ENCODE measurements at regions not wholly inside any gene's neighbourhood (a gene's known extent, or its start where the extent isn't known, plus 50 kb on each side); places are given as distances from the start of the nearest gene placed in this dataset.
A peak's percentile ranks its signal among the peaks of the same experiment; 100 is the strongest.

DNA sequence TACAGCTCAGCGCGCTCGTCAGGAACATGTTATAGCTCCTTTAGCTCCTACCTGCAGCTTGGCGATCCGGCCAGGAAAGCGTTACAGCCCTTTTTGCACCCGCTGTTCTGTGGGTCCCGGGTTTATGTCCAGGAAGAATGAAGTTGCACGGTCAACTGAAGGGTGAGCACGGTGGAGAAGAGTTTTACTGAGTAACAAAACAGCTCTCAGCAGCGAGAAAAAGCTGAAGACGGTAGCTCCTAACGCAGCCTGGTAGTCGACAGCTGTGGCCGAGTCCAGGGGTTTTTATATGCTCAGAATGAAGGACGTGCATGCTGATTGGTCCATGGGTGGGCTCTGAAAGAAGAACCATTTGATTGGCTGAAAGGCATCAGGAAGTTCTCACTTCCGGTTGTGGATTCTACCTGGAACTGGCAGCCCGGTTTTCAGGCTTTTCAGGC, 1830.1 kb upstream of the NUDT12 start:
- H3K23ac ChIP-seq (ENCODE audit: insufficient read length, low read depth, low read length) = no peak overlapping the region
- no peak overlapping the region for H3K14ac ChIP-seq (ENCODE audit: insufficient read depth, low read length)
- H2BK15ac ChIP-seq (ENCODE audit: low read depth, low read length) = no peak overlapping the region
- H3K4me3 Mint-ChIP-seq = no peak overlapping the region
- no peak overlapping the region for H3K56ac ChIP-seq (ENCODE audit: insufficient read length, low read depth, low read length)
- H3K4me2 ChIP-seq (ENCODE audit: insufficient read depth, insufficient read length, low read length) = no peak overlapping the region
- no peak overlapping the region for H4K91ac ChIP-seq (ENCODE audit: insufficient read length, low read depth, low read length)
- TF ChIP-seq, protein P1, sequence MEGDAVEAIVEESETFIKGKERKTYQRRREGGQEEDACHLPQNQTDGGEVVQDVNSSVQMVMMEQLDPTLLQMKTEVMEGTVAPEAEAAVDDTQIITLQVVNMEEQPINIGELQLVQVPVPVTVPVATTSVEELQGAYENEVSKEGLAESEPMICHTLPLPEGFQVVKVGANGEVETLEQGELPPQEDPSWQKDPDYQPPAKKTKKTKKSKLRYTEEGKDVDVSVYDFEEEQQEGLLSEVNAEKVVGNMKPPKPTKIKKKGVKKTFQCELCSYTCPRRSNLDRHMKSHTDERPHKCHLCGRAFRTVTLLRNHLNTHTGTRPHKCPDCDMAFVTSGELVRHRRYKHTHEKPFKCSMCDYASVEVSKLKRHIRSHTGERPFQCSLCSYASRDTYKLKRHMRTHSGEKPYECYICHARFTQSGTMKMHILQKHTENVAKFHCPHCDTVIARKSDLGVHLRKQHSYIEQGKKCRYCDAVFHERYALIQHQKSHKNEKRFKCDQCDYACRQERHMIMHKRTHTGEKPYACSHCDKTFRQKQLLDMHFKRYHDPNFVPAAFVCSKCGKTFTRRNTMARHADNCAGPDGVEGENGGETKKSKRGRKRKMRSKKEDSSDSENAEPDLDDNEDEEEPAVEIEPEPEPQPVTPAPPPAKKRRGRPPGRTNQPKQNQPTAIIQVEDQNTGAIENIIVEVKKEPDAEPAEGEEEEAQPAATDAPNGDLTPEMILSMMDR (conservative IDR thresholded peaks at IDR 0.05) = no peak
- H3K18ac ChIP-seq (ENCODE audit: insufficient read length, low read depth, low read length) = no peak overlapping the region
- no peaks in the 10 kb centered on the region for H3K4me1 ChIP-seq (ENCODE audit: insufficient read depth, low read length)
- no peaks in the 10 kb centered on the region for H3K9me3 ChIP-seq (ENCODE audit: control insufficient read depth, low read depth, low read length)
- H3K9ac ChIP-seq (ENCODE audit: extremely low read depth, insufficient read length, low read length) = no peak overlapping the region
- no peak overlapping the region for H3T11ph ChIP-seq (ENCODE audit: low read length)
- no peak overlapping the region for H2AK5ac ChIP-seq (ENCODE audit: insufficient read length, low read length)
- peaks cover 0 to 2% (median 0%) of the 10 kb centered on the region in 3 experiments; a peak in 1 of 7 replicates for H3K36me3 Mint-ChIP-seq (ENCODE audit: insufficient read depth in 1 of 3, low read depth in 3 of 3)
- no peak overlapping the region for H4K8ac ChIP-seq (replicated peaks; ENCODE audit: insufficient read length, low read depth, low read length)
- DNase-seq = peak; percentile 16
- H3K27ac Mint-ChIP-seq = no peak overlapping the region; a peak in 1 of 7 replicates
- H4K20me1 ChIP-seq (ENCODE audit: control insufficient read depth, insufficient read depth, insufficient read length) = no peaks in the 10 kb centered on the region
- no peak overlapping the region for H2BK12ac ChIP-seq (ENCODE audit: insufficient read length, low read depth, low read length)
- no peak overlapping the region for H2BK5ac ChIP-seq (ENCODE audit: insufficient read length, low read length)
- no peak overlapping the region for H4K5ac ChIP-seq (ENCODE audit: insufficient read length, low read depth, low read length)
- H3K27ac ChIP-seq (ENCODE audit: insufficient read length, low read depth, low read length) = no peak overlapping the region
- H2BK120ac ChIP-seq (ENCODE audit: low read depth, low read length, poor library complexity, severe bottlenecking) = no peak overlapping the region
- H3K4me1 Mint-ChIP-seq = no peaks in the 10 kb centered on the region
- no peak overlapping the region for H2BK20ac ChIP-seq (ENCODE audit: low read depth, low read length, poor library complexity, severe bottlenecking)
- H3K27me3 Mint-ChIP-seq (ENCODE audit: low read depth) = no peaks in the 10 kb centered on the region
- H3K79me2 ChIP-seq (ENCODE audit: insufficient read depth, low read length) = no peaks in the 10 kb centered on the region
- H2AFZ ChIP-seq (ENCODE audit: low read length) = no peak overlapping the region
- no CpG with 5 or more reads among the region's 18 CpGs for WGBS (ENCODE audit: extremely low coverage, insufficient read length, low lambda C conversion rate)
- no peaks in the 10 kb centered on the region for H3K79me1 ChIP-seq (ENCODE audit: insufficient read depth, low read depth, low read length, poor library complexity, severe bottlenecking)
- no peaks in the 10 kb centered on the region for H3K27me3 ChIP-seq (ENCODE audit: insufficient read depth, low read length)
- H3K23me2 ChIP-seq (ENCODE audit: insufficient read length, low read depth, low read length, poor library complexity, severe bottlenecking) = no peaks in the 10 kb centered on the region
- no peaks in the 10 kb centered on the region for H3K9me3 Mint-ChIP-seq
- no peak overlapping the region for H3K4ac ChIP-seq (ENCODE audit: low read depth, low read length)
